Jurkat, Clone E6-1 (cell line): ENCODE measurements at regions not wholly inside any gene's neighbourhood (a gene's known extent, or its start where the extent isn't known, plus 50 kb on each side); places are given as distances from the start of the nearest gene placed in this dataset.
"Not testable (repeated sequence)": the region's sequence is repeated elsewhere in the genome, so short reads cannot be mapped to it uniquely, and the experiment has no call there.

Experiments used
- DNase-seq: peaks from one replicate; pipeline ENCODE4 v3.0.0-alpha.2; 2011; ENCODE audit warnings: low read depth, low spot score
- H3K4me3 ChIP-seq: 2 replicates; pipeline ENCODE4 v1.5.1; 2011; ENCODE audit warnings: mild to moderate bottlenecking, low read length, control low read depth, moderate library complexity

DNA sequence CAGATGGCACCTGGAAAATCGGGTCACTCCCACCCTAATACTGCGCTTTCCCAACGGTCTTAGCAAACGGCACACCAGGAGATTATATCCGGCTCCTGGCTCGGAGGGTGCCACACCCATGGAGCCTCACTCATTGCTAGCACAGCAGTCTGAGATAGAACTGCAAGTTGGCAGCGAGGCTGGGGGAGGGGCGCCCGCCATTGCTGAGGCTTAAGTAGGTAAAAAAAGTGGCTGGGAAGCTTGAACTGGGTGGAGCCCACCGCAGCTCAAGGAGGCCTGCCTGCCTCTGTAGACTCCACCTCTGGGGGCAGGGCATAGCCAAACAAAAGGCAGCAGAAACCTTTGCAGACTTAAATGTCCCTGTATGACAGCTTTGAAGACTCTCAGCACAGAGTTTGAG, 189.6 kb upstream of the GPR149 start:
- DNase-seq, H3K4me3 ChIP-seq: not testable (repeated sequence)

GRCh38 chr3:154616298-154616697, 186.3 kb upstream of the GPR149 start:
- no peak for DNase-seq
- H3K4me3 ChIP-seq, result no peak overlapping the region

- no peak overlapping the region for H3K4me3 ChIP-seq
- no peak for DNase-seq
Measured at GRCh38 chr3:154615471-154615870, 185.5 kb upstream of the GPR149 start.

DNA sequence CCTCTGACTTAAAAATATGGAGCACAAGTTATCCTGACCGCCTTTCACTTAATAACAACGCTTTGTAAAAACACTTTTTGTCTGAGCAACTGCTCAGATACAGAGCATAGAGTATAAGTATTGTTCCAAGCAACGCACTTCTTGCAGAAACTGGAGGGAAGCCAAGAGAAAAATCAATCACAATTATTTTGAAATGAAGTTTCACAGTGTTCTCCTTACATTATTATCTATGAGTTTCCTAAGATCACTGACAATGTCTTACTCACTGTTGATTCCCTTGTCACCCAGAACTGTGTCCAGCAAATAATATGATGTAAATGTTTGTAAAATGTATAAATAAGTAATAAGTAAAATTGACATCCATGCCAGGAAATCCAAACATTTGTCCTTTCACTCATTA, 184.6 kb upstream of the GPR149 start:
- H3K4me3 ChIP-seq, result no peak overlapping the region
- no peak for DNase-seq

DNA sequence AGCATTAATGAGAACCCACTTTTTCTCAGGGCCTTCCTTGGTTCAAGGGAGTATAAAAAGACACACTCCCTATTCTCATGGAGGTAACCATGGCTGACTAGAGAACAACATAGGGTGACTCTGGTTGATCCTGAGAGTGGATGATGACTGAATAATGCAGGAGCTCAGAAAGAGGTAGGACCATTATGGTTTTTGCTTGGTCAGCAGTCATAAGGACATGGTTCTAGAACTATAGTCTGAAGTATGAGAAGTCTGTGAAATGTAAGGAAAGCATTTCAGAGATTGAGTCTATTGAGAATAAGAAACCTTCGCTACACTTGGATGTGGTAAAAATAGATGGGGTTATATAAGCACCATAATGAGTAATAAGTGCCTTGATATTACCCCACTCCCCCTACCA, 184.1 kb upstream of the GPR149 start:
- no peak for DNase-seq
- no peak overlapping the region for H3K4me3 ChIP-seq

DNA sequence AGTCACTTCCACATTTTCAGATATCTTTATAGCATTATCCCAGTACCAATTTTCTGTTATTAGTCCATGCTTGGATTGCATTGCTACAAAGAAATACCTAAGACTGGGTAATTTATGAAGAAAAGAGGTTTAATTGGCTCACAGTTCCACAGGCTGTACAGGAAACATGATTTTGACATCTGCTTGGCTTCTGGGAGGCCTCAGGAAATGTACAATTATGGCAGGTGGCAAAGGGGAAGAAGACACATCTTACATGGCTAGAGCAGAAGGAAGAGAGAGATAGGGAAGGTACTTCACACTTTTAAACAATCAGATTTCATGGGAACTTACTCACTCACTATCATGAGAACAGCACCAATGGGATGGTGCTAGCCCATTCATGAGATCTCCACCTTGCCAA, 172.3 kb upstream of the GPR149 start:
- no peak for DNase-seq
- H3K4me3 ChIP-seq, result no peak overlapping the region

- no peak overlapping the region for H3K4me3 ChIP-seq
- DNase-seq, result no peak
Measured at GRCh38 chr3:154598166-154598565, 168.2 kb upstream of the GPR149 start.

DNA sequence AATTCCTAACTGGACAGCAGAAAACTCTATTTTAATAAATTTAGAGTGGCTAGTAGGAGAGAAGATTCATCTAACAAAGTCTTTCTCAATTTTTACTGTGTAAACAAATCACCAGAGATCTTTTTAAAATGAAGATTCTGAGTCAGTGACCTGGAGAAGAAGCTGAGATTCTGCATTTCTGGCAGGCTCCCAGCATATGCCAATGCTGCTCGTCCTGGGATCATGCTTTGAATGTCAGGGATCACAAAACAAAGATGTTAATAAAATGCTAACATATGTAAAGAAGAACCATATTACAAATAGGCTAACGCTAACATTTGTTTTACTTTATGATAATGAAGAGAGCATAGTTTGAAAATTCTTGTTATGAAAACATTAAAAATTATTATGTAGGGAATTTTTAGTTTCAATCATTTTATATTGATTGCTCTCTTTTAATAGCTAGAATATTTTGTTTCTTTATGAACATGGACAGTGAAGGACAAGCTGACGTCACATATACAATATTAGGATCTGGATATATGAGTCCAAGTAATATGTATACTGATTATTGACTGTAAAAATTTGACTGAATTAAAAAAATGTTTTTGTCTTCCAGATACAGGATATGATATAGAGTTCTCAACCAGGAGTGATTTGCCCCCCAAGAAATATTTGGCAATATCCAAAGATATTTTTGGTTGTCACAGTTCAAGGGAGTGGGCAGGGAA, 160.8 kb upstream of the GPR149 start:
- DNase-seq, result no peak
- no peak overlapping the region for H3K4me3 ChIP-seq

DNA sequence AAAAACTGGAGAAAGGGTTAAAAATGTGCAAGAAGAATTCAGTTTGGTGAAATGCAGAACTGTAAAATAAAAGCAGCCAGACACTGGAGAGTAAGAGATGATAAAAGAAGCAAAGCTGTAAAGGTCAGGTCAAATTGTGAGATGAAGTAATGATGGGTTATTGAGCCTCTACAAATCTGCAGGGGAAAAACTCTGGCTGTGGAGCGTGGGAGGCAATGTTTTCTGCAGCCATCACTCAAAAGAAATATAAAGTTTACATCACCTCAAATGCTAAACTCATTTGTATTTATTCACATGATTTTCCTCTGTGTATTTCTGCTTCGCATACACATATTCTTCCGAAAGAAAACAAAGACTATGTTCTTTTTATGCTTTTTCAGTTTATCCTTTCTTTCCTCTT, 158.8 kb upstream of the GPR149 start:
- no peak overlapping the region for H3K4me3 ChIP-seq

DNA sequence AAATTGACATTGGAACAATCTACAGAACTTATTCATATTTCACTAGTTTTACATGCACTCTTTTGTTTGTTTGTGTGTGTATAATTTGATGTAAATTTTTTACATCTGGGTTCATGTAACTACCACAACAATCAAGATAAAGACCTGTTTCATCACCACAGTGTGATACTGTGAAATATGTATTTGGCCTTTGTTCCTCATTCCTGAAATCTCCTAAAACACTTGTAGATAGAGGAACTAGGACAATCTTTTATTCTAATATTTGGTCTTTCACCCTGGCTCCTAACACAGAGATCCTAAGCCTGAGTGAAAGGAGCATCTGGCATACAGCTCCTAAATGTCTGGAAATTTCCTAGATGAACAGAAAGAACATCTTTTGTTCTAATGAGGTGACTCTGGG, 155.0 kb upstream of the GPR149 start:
- no peak overlapping the region for H3K4me3 ChIP-seq
- DNase-seq, result no peak

More for the DNA sequence above, 158.8 kb upstream of the GPR149 start:
- DNase-seq, result no peak

DNA sequence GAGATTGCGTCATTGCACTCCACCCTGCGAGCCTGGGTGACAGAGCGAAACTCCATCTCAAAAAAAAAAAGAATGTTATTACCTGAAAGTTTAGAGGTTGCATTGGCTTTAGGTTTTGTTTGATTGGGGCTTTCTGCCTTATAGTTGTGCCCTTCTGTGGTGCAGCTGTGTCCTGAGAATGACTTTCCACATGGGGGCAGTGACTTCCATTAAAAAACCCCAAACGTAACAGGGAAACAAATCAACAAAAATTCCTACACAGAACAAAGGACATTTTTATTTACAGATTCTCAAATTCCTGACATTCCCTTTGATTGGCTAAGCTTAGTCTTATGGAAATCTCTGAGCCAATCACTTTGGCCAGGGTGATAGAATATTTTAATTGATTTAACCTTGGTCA, 154.1 kb upstream of the GPR149 start:
- no peak overlapping the region for H3K4me3 ChIP-seq
- DNase-seq, result no peak

GRCh38 chr3:154583086-154583634, 153.2 kb upstream of the GPR149 start:
- H3K4me3 ChIP-seq, result no peak overlapping the region
- no peak for DNase-seq

- no peak for DNase-seq
Measured at GRCh38 chr3:154582501-154582900, 152.5 kb upstream of the GPR149 start.

DNA sequence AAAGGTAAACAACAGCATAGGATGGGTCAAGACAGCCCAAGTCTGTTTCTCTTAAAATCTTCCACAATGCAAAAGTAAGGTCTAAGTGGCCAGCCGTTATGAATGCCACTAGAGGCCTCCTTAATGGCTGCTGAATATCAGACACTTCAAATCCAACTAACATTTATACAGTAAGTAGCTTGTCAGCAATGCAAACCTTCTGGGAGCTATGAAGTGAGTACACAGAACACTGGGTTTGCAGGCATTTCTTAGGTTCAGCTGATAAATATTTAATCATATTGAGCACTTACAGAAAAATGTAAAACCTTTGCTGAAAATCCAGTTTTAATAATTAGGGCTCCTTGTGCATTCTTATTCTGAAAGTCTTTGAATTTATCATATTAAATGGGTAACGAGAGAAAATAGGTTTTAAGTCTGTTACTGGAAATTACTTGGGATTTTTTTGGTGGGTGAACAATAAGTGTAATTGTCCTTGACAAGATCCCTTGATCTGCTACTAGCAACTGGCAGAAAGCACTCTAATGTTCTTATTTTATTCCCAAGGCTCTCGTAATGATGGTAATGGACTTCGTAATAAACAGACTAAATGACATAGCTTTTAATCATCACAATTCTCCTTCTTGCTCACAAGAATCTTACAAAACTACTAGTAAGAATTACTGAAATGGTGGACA, 141.7 kb upstream of the GPR149 start:
- H3K4me3 ChIP-seq, result no peak overlapping the region
- DNase-seq, result no peak

More at GRCh38 chr3:154582501-154582900, 152.5 kb upstream of the GPR149 start:
- no peak overlapping the region for H3K4me3 ChIP-seq

DNA sequence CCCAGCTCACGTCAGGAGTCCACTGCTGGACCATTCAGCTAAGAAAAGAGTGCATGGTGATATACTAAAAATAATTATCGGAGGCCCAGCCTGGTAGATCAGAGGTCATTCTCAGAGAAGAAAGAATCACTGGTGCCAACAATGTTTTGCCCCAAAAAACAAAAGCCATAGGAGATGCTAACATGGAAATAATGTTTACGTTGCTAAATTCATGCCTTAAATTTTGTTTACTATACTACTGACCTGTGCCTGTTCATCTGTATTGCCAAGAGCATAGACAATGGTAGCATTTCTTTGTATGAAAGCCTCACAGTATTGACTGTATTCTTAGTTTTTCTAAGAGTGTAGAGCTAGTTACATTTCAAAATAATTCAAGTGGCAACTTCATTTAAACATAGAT, 138.1 kb upstream of the GPR149 start:
- DNase-seq, result no peak
- H3K4me3 ChIP-seq, result no peak overlapping the region

DNA sequence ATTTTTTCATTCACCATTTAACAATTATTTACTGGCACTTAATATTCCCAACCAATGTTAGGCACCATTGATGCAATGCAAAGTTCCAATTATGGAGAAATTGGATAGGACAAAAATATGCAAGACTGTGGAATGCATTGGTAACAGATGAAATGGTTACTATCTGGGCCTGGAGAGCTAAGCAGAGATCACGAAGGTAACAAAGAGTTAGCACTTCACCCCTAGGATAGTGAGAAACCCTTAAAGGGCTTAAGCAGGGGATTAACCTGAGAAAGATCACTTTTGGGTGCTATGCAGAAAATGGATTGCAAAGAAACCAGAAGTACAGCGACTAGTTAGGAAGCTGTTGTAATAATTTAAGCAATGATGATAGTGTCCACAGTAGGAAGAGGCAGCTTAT, 129.6 kb upstream of the GPR149 start:
- no peak overlapping the region for H3K4me3 ChIP-seq
- DNase-seq, result no peak

GRCh38 chr3:154552338-154552737, 122.3 kb upstream of the GPR149 start:
- DNase-seq, result peak; percentile 15
- H3K4me3 ChIP-seq, result no peak overlapping the region

DNA sequence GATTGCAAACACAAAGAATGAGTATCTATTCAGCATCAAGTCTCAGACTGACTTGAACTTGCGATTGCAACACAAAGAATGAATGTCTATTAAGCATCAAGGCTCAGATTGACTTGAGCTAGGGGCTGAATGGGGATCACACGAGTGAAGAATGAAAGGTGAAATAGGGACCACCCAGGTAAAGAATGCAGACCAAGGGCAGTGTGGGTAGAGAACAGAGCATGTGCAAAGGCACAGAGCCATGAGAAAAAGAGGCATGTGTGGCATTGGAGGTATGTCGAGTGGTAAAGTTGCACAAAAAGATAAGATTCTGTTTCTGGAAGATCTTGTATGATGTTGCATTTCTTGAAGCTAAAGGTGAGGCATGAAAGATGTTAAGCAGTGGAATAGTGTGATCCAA, 119.4 kb upstream of the GPR149 start:
- no peak for DNase-seq
- H3K4me3 ChIP-seq, result no peak overlapping the region

GRCh38 chr3:154548341-154548740, 118.4 kb upstream of the GPR149 start:
- no peak for DNase-seq
- no peak overlapping the region for H3K4me3 ChIP-seq

GRCh38 chr3:154542837-154543236, 112.8 kb upstream of the GPR149 start:
- DNase-seq, result no peak
- no peak overlapping the region for H3K4me3 ChIP-seq
